Fibroblast of lung (primary cell): ENCODE measurements at regions not wholly inside any gene's neighbourhood (a gene's known extent, or its start where the extent isn't known, plus 50 kb on each side); places are given as distances from the start of the nearest gene placed in this dataset.

Source experiments
- DNase-seq, 2 donors: peaks; one replicate each; pipeline versions ENCODE4 v3.0.0 to v3.0.0-alpha.2; 2010; ENCODE audit warnings: low read depth in 2 of 2
- H2AFZ ChIP-seq: 2 replicates; pipeline ENCODE4 v1.5.1; 2012; ENCODE audit warnings: low read length, control low read depth, inconsistent platforms
- H3K27ac ChIP-seq: 2 replicates; pipeline ENCODE4 v1.5.1; 2011; ENCODE audit warnings: low read length, control low read depth; ENCODE audit not compliant: insufficient read depth
- H3K27me3 ChIP-seq: 2 replicates; pipeline ENCODE4 v1.5.1; 2011; ENCODE audit warnings: mild to moderate bottlenecking, low read length; ENCODE audit not compliant: control insufficient read depth, insufficient read depth
- H3K36me3 ChIP-seq: 2 replicates; pipeline ENCODE4 v1.5.1; 2011; ENCODE audit warnings: low read length; ENCODE audit not compliant: control insufficient read depth, insufficient read depth
- H3K4me1 ChIP-seq: 2 replicates; pipeline ENCODE4 v1.5.1; 2011; ENCODE audit warnings: low read length; ENCODE audit not compliant: control insufficient read depth, insufficient read depth; ENCODE audit errors: extremely low read depth
- H3K4me2 ChIP-seq: 2 replicates; pipeline ENCODE4 v1.5.1; 2011; ENCODE audit warnings: low read length, control low read depth; ENCODE audit not compliant: insufficient read depth; ENCODE audit errors: extremely low read depth
- H3K4me3 ChIP-seq, 4 experiments: fragments of 200-600 bp in 1 of 4; sonication (generic) in 1 of 4; replicated peaks in 1 of 4; 2 replicates each; pipeline ENCODE4 v1.5.1; 2011 to 2016; ENCODE audit warnings: low read length in 4 of 4, low read depth in 3 of 4, mild to moderate bottlenecking in 3 of 4, control low read depth in 2 of 4, inconsistent platforms in 1 of 4, mixed read lengths in 1 of 4; ENCODE audit not compliant: insufficient read depth in 1 of 4; ENCODE audit errors: control extremely low read depth in 1 of 4
- H3K79me2 ChIP-seq: 2 replicates; pipeline ENCODE4 v1.5.1; 2012; ENCODE audit warnings: mild to moderate bottlenecking, low read length, inconsistent platforms; ENCODE audit not compliant: control insufficient read depth, insufficient read depth
- H3K9ac ChIP-seq: 2 replicates; pipeline ENCODE4 v1.5.1; 2011; ENCODE audit warnings: mild to moderate bottlenecking, low read length, control low read depth; ENCODE audit not compliant: insufficient read depth
- H3K9me3 ChIP-seq: 2 replicates; pipeline ENCODE4 v1.5.1; 2012; ENCODE audit warnings: low read depth, low read length; ENCODE audit not compliant: control insufficient read depth, insufficient read depth
- H4K20me1 ChIP-seq: 2 replicates; pipeline ENCODE4 v1.5.1; 2011; ENCODE audit warnings: low read length; ENCODE audit not compliant: control insufficient read depth, insufficient read depth; ENCODE audit errors: extremely low read depth
- CTCF ChIP-seq, 2 donors: IDR thresholded peaks in 1 of 2; conservative IDR thresholded peaks in 1 of 2; 1 replicate in 1 of 2; 2 replicates in 1 of 2; pipeline ENCODE4 v1.5.1; 2011 to 2012; ENCODE audit warnings: low read length in 2 of 2, control low read depth in 1 of 2, inconsistent platforms in 1 of 2, low read depth in 1 of 2, mild to moderate bottlenecking in 1 of 2
- EZH2 ChIP-seq: IDR thresholded peaks from 2 replicates; pipeline ENCODE4 v1.5.1; 2012; ENCODE audit warnings: low read length, control low read depth, mild to moderate bottlenecking; ENCODE audit errors: missing control alignments

- Histone ChIP-seq H3K4me2 (no peak overlapping the region), H3K36me3 (no peaks in the 10 kb centered on the region), H3K4me1 (no peaks in the 10 kb centered on the region), H3K79me2 (no peaks in the 10 kb centered on the region), H3K4me3 (no peak overlapping the region), H3K9me3 (no peaks in the 10 kb centered on the region), H3K27me3 (no peaks in the 10 kb centered on the region), H2AFZ (no peak overlapping the region), H4K20me1 (no peaks in the 10 kb centered on the region), H3K9ac (no peak overlapping the region), H3K27ac (no peak overlapping the region)
- TF ChIP-seq EZH2, result no peak
- no peak for TF ChIP-seq CTCF (conservative IDR thresholded peaks at IDR 0.05 in 1 of 2, IDR thresholded peaks at IDR 0.05 in 1 of 2; ENCODE audit: low read depth in 1 of 2, low read length in 2 of 2)
- no peak for DNase-seq
These were observed 141.4 kb downstream of the NAA11 start for GRCh38 chr4:79184476-79184875.

GRCh38 chr4:79182209-79182608 is 143.7 kb downstream of the NAA11 start:
- DNase-seq, result no peak
- H3K4me2 ChIP-seq, result no peak overlapping the region
- H3K27ac ChIP-seq, result no peak overlapping the region
- H3K9ac ChIP-seq, result no peak overlapping the region
- H3K79me2 ChIP-seq, result no peaks in the 10 kb centered on the region
- H2AFZ ChIP-seq, result no peak overlapping the region
- H3K9me3 ChIP-seq, result no peaks in the 10 kb centered on the region
- no peak overlapping the region for H3K4me3 ChIP-seq
- H3K36me3 ChIP-seq, result no peaks in the 10 kb centered on the region
- no peaks in the 10 kb centered on the region for H3K27me3 ChIP-seq
- TF ChIP-seq EZH2, result no peak
- H3K4me1 ChIP-seq, result no peaks in the 10 kb centered on the region
- no peaks in the 10 kb centered on the region for H4K20me1 ChIP-seq

GRCh38 chr4:79181190-79181589 is 144.7 kb downstream of the NAA11 start:
- no peak for DNase-seq
- Histone ChIP-seq H3K27ac (no peak overlapping the region), H3K4me2 (no peak overlapping the region), H4K20me1 (no peaks in the 10 kb centered on the region), H3K9me3 (no peaks in the 10 kb centered on the region), H3K4me3 (no peak overlapping the region), H3K27me3 (no peaks in the 10 kb centered on the region), H3K9ac (no peak overlapping the region), H3K79me2 (no peaks in the 10 kb centered on the region), H3K36me3 (no peaks in the 10 kb centered on the region), H3K4me1 (no peaks in the 10 kb centered on the region), H2AFZ (no peak overlapping the region)
- TF ChIP-seq CTCF (conservative IDR thresholded peaks at IDR 0.05 in 1 of 2, IDR thresholded peaks at IDR 0.05 in 1 of 2; ENCODE audit: low read depth in 1 of 2, low read length in 2 of 2) (no peak), EZH2 (no peak)
